ENCODE measurements at regions not wholly inside any gene's neighbourhood (a gene's known extent, or its start where the extent isn't known, plus 50 kb on each side); places are given as distances from the start of the nearest gene placed in this dataset.

DNA sequence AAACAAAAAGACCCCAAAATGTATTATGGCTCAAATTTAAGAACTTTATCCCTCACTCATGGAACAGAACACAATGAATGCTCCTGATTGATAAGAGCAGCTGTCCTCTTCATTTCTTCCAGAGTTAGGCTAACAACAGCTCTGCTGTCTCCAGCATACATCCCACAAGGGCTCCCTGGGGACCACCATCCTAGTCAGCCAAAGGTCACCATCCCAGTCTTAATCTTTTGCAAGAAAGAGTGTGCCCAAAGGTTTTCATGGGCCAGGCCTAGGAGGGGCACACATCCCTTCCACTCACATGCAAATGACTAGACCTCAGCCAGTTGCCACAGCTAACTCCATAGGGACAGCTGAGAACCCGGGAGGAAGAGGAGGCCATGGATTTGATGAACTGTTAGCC lies 555.3 kb downstream of the BUD13 start:
- Mint-ChIP-seq H3K4me3 (no peak overlapping the region), H3K4me1 (no peaks in the 10 kb centered on the region), H3K9me3 (no peaks in the 10 kb centered on the region), H3K27ac (no peak overlapping the region), H3K27me3 (ENCODE audit: low read depth in 2 of 2) (peaks cover 8% of the 10 kb centered on the region in 2 donors), H3K36me3 (no peaks in the 10 kb centered on the region)
- no peaks in the 10 kb centered on the region for H3K9me3 ChIP-seq (ENCODE audit: control insufficient read depth, insufficient read depth, low read length)
- no peak for TF ChIP-seq CTCF (IDR thresholded peaks at IDR 0.05)
- H3K27ac ChIP-seq (ENCODE audit: low read length): no peak overlapping the region
- no peaks in the 10 kb centered on the region for H3K36me3 ChIP-seq (ENCODE audit: control insufficient read depth, insufficient read depth, low read length)
- ATAC-seq: no peak
- no peaks in the 10 kb centered on the region for H3K27me3 ChIP-seq (ENCODE audit: control insufficient read depth, insufficient read depth, low read length)
- H3K4me3 ChIP-seq (ENCODE audit: low read length): no peak overlapping the region
- intact Hi-C loops (cut with micrococcal nuclease): loop anchor here (5.0 kb wide), 1 partner anchor 475 kb away; no protein-coding TSS in a partner anchor
- no peak for DNase-seq
- no peaks in the 10 kb centered on the region for H3K4me1 ChIP-seq (ENCODE audit: control insufficient read depth, insufficient read depth, low read length)
- WGBS (ENCODE audit: insufficient coverage): 92% methylated on average over 1 of the region's 1 CpG

DNA sequence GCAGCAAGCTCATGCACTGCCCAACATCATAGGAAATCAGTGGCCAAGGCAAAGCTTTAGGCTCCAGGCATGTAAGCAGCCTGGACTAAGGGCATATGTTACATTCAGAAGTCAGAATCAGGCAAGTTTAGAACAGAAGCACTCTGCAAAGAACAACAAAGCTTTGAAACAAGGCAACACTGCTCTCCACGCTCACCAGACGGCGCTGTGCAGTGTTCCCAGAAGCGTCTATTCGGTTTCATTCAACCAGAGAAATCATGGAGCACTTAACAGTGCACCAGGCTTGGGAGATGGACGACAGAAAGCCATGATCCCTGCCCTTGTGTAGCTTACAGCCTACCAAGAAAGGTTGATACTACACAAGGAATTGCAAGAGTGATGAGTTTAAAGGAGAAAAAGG lies 555.8 kb downstream of the BUD13 start:
- Mint-ChIP-seq H3K4me1 (no peaks in the 10 kb centered on the region), H3K27me3 (ENCODE audit: low read depth in 2 of 2) (peaks cover 8% of the 10 kb centered on the region in 2 donors), H3K36me3 (no peaks in the 10 kb centered on the region), H3K4me3 (no peak overlapping the region), H3K9me3 (no peaks in the 10 kb centered on the region), H3K27ac (no peak overlapping the region)
- TF ChIP-seq CTCF (IDR thresholded peaks at IDR 0.05): no peak
- WGBS (ENCODE audit: insufficient coverage): 88% methylated on average over 6 of the region's 6 CpGs
- intact Hi-C loops (cut with micrococcal nuclease): loop anchor here (5.0 kb wide), 1 partner anchor 475 kb away; no protein-coding TSS in a partner anchor
- H3K27me3 ChIP-seq (ENCODE audit: control insufficient read depth, insufficient read depth, low read length): no peaks in the 10 kb centered on the region
- H3K36me3 ChIP-seq (ENCODE audit: control insufficient read depth, insufficient read depth, low read length): no peaks in the 10 kb centered on the region
- ATAC-seq (peak in 1 of 3 donors; percentile 40), DNase-seq (peak in 1 of 2 donors; percentile 12)
- no peak overlapping the region for H3K4me3 ChIP-seq (ENCODE audit: low read length)
- H3K9me3 ChIP-seq (ENCODE audit: control insufficient read depth, insufficient read depth, low read length): no peaks in the 10 kb centered on the region
- no peak overlapping the region for H3K27ac ChIP-seq (ENCODE audit: low read length)
- H3K4me1 ChIP-seq (ENCODE audit: control insufficient read depth, insufficient read depth, low read length): no peaks in the 10 kb centered on the region

GRCh38 chr11:116215471-116216113 lies 557.2 kb downstream of the BUD13 start:
- Mint-ChIP-seq H3K27ac (no peak overlapping the region), H3K4me1 (no peaks in the 10 kb centered on the region), H3K4me3 (no peak overlapping the region), H3K9me3 (no peaks in the 10 kb centered on the region), H3K27me3 (ENCODE audit: low read depth in 2 of 2) (peaks cover 8 to 11% of the 10 kb centered on the region in 2 donors), H3K36me3 (no peaks in the 10 kb centered on the region)
- no peaks in the 10 kb centered on the region for H3K36me3 ChIP-seq (ENCODE audit: control insufficient read depth, insufficient read depth, low read length)
- H3K27me3 ChIP-seq (ENCODE audit: control insufficient read depth, insufficient read depth, low read length): no peaks in the 10 kb centered on the region
- no peak overlapping the region for H3K27ac ChIP-seq (ENCODE audit: low read length)
- H3K4me3 ChIP-seq (ENCODE audit: low read length): no peak overlapping the region
- no peak for ATAC-seq
- no peak for DNase-seq
- no peak for TF ChIP-seq CTCF (IDR thresholded peaks at IDR 0.05)
- H3K4me1 ChIP-seq (ENCODE audit: control insufficient read depth, insufficient read depth, low read length): no peaks in the 10 kb centered on the region
- WGBS (ENCODE audit: insufficient coverage): 94% methylated on average over 4 of the region's 4 CpGs
- no peaks in the 10 kb centered on the region for H3K9me3 ChIP-seq (ENCODE audit: control insufficient read depth, insufficient read depth, low read length)
- intact Hi-C loops (cut with micrococcal nuclease): loop anchor here (5.0 kb wide), 1 partner anchor 477 kb away; no protein-coding TSS in a partner anchor

DNA sequence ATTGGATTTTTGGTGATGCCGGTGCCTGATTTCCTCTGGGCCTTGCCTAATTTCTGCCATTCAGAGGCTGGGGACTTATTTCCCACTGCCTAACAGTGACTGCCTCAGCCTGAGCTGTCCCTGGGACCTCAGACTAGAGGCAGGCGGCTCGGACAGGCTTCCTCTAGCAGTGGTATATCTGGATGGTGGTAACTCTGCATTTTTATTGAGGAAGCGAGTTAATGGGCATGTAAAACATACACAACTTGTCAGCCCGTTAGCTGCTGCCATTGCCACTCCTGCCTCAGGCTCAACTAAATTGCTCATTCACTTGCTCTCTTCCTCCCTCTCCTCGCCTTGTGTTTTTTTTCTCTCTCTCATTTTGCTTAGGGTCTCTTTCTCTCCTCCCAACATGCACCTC lies 561.6 kb downstream of the BUD13 start:
- H3K36me3 ChIP-seq (ENCODE audit: control insufficient read depth, insufficient read depth, low read length): no peaks in the 10 kb centered on the region
- Mint-ChIP-seq H3K9me3 (no peaks in the 10 kb centered on the region), H3K27ac (no peak overlapping the region), H3K4me3 (no peak overlapping the region), H3K27me3 (ENCODE audit: low read depth in 2 of 2) (peaks cover 0 to 5% of the 10 kb centered on the region in 2 donors), H3K4me1 (no peaks in the 10 kb centered on the region), H3K36me3 (no peaks in the 10 kb centered on the region)
- no peak for TF ChIP-seq CTCF (IDR thresholded peaks at IDR 0.05)
- no peaks in the 10 kb centered on the region for H3K4me1 ChIP-seq (ENCODE audit: control insufficient read depth, insufficient read depth, low read length)
- no peaks in the 10 kb centered on the region for H3K27me3 ChIP-seq (ENCODE audit: control insufficient read depth, insufficient read depth, low read length)
- H3K4me3 ChIP-seq (ENCODE audit: low read length): no peak overlapping the region
- intact Hi-C loops (cut with micrococcal nuclease): no loop called here
- H3K9me3 ChIP-seq (ENCODE audit: control insufficient read depth, insufficient read depth, low read length): no peaks in the 10 kb centered on the region
- 44% methylated on average over 6 of the region's 6 CpGs for WGBS (ENCODE audit: insufficient coverage)
- no peak for ATAC-seq
- no peak for DNase-seq
- no peak overlapping the region for H3K27ac ChIP-seq (ENCODE audit: low read length)
